ENCODE measurements at regions not wholly inside any gene's neighbourhood (a gene's known extent, or its start where the extent isn't known, plus 50 kb on each side); places are given as distances from the start of the nearest gene placed in this dataset.

DNA sequence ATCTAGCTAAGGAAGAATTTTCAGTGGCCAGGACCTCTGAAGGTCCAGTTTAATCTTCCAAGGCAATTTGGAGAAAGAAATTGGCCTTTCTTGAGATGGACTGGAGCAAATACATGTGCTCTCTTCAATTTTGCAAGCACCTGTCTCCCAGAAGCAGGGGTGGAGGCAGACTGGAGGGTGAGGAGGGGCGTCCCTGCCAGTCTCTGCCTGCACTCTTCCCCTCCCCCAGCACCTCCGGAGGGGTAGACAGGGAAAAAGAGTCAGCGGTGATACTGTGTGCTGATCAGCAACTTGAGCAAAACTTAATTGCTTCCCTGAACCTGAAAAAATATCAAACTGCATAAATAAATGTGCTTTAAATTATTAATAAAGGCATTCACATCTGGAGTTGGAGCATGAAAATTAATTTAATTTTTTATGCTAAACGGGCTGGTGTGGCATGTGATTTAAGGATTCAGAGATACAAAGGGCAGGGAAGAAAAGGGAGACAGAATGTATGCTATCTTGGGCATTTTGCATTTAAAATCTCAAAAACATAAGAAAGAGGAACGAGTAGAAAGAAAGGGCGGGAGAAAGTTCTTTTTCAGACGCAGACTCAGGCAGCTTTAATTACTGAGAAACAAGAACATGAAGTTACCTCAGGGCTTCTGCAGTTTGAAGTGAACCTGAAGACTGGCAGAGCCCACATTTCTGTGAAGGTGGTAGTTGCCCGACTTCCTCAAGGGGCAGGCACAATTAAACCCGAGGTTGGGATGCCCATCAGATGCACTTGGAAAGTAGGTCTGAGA is 319.7 kb downstream of the UACA start:
- DNase-seq (ENCODE audit: low read depth in 2 of 2): no peak

DNA sequence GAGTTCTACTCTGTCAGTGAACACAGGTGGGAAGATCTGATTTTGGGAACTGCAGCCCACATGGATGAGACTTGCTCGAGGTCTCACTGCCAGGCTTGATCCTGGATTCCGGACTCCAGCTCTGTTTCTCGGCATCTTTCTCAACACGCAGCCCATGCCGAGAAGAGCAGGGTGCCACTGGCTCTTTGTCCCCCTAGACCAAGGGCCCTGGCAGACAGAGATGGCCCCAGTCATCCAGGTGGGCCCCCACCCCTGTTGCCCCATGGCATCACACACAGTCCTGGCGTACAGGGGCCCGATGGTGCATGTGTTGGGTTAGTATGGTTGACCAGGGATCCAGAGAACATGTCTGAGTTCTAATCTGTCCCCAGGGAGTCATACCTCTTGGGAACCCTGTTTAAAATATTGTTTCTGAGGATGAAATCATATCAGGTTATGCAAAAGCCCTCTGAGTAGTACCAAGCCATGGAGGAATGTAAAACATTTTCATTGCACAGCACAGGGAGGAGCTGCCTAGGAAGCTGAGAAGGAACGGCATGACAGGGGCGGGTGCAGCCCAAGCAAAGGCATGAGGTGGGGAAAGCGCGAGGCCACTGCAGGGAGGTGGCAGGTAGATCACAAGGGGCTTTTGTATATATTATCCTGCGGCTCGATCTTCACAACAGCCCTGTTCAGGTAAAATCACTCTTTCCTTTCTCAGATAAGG is 320.6 kb downstream of the UACA start:
- DNase-seq (ENCODE audit: low read depth in 2 of 2): no peak

DNA sequence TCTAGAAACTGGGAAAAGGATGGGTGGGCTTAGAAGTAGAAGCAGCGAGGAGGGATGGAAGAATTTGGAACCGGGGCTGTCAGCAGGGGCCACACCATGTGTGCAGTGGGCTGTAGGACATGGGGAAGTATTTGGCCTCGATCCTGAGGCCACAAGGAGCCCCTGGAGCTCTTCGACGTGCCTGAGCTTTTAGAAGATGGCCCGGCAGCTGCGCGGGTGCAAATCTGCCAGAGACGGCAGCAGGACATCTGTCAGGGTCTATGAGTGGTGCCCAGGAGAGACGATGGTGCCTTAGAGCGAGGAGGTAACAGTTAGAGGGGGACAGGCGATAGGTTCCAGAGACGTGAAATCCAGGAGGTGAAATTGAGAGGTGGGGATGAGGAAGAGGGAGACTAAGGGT is 321.1 kb downstream of the UACA start:
- no peak for DNase-seq (ENCODE audit: low read depth in 2 of 2)

DNA sequence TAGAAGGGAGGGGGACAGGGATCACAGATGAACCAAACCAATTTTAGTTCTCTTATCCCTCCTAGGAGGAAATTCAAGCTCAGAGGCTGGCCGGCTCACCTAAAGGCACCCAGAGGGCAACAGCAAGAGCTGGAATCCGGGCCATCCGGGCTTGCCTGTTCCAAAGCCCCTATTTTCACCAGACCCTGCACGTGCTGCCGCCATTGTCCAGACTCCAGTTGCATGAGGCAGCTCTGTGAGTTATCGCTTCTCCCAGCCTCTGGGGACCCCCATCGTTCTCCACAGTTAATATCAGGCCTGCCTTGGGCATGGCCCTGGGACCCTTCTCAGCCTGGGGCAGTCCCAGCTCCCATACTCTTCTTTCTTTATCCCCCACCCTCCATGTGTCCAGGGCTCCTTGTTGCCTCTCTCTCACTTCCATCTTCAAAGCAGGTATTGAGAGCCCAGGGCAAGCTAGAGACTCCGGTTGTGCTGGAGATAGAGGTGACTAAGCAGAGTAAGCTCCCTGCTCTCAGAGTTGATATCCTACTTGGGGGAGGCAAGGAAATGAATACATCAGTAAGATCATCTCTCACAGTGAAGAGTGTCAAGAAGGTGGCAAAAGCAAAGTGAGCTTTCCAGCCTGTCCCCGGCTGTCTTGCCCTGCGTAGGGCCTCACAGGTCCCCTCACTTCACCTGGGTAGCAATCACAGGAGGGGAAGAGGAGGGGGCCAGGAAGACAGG is 322.8 kb downstream of the UACA start:
- no peak for DNase-seq (ENCODE audit: low read depth in 2 of 2)

DNA sequence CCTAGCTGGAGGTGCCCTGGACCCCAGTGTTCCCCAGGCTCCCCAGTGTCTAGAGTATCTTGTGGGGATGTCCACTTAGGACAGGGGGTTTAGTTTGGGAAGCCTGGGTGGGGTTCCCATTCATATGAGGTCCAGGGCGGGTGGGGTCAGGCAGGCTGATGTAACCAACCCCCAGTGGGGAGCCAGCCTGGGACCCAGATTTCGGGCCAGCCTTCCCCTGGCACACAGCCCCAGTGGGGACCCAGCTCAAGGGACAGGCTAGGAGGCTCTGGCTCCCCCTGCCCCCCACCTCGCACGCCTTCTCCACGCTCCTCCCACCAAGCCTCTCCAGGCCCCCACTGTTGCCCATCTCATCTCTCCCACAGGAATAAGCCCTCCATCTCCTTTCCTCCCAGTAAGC is 323.5 kb downstream of the UACA start:
- no peak for DNase-seq (ENCODE audit: low read depth in 2 of 2)

DNA sequence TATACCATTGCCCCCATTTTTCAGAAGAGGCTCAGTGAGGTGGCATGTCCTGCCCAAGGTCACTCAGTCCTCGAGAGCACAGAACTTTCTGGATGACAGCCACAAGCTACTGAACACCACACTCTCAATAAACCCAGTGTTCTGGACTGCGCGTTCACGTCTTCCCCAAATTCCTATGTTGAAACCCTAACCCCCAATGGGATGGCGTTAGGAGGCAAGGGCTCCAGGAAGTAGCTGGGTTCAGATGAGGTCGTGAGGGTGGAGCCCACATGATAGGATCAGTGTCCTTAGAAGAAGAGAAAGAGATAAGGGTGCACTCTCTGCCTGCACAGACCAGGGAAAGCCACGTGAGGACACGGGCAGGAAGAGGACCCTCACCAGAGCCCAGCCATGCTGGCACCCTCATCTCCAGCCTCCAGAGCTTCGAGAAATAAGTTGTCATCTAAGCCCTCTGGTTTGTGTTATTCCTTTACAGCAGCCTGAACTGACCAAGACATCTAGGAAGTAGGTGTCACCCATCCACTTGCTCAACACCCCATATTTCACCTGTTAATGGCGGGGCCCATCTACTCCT is 324.0 kb downstream of the UACA start:
- DNase-seq (ENCODE audit: low read depth in 2 of 2): no peak

DNA sequence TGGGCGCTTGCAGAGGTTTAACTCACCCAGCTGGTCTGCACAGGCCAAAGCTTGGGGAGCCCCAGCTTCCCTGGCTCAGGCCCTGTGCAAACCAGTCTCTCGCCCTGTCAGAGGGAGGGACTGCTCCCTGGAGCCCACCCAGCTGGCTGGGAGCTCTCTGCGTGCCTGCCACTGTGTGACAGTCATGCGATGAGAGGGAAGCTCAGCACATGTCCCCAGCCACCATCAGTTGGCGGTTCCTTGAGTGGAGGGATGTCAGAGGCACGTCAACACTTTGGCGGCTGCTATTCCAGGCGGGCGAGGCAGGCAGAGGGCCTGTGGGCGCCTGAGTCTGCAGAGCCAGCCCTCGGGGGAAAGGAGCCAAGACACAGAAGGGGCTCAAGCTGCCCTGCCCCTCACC is 324.6 kb downstream of the UACA start:
- DNase-seq (ENCODE audit: low read depth in 2 of 2): no peak

DNA sequence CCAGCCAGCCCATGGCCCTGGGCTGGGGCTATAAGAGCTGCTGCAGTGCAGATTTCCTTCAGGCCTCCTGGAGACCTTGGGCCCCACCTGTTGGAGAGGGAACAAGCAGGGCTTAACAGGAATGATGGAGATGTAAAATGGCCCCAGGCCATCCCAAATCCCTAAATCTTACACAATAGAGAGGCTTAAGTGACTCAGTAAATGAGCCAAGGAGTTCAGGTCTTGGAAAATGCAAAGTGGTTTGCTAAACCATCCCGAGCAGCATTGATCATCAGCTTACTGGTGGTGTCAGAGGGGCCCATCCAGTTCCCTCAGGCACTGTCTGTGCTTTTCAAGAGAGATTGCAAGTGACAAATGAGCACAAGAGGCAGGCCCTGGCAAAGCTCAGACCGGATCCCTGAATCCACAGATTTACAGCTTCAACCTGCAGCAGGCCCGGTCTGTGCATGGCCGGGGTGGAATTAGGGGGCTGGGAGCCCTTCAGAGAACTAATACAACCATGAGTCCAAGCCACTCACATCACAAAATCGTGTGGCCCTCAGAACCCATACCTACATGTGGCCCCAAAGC is 325.4 kb downstream of the UACA start:
- no peak for DNase-seq (ENCODE audit: low read depth in 2 of 2)

DNA sequence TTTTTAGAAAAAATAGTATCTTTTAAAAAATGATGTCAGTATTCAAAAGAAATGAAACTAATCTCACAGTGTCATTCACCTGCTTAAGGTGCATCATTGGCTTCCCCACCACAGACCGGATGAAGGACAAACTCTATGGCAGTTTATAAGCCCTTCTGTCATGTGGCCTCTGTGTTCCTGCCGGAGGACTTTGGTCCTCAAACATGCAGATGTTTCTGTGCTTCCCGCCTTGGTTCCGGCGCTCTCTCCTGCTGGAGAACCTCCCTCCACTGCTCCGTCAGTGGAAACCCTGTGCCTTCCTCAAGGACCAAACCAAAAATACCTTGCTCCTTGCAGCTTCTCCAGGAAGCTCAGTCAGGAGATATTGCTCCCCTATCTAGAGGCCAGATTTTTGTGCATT is 326.3 kb downstream of the UACA start:
- no peak for DNase-seq (ENCODE audit: low read depth in 2 of 2)

DNA sequence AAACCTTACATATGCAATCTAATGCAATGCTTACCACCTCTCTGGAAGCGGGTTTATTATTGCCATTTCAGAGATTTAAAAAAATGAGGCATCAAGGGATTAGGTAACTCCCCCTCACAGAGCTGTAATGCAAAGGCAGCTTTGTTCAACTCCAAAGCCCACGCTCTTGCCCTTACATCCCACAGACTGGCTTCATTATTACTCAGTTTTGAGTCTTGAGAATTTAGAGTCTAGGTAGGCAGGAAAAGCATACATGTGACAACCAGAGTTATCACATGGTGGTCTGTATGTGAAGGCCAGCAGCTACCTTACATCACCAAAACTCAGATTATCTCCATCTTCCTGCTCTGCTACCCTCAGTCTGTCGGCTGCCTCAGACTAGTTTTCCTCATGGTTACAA is 326.9 kb downstream of the UACA start:
- DNase-seq (ENCODE audit: low read depth in 2 of 2): no peak

DNA sequence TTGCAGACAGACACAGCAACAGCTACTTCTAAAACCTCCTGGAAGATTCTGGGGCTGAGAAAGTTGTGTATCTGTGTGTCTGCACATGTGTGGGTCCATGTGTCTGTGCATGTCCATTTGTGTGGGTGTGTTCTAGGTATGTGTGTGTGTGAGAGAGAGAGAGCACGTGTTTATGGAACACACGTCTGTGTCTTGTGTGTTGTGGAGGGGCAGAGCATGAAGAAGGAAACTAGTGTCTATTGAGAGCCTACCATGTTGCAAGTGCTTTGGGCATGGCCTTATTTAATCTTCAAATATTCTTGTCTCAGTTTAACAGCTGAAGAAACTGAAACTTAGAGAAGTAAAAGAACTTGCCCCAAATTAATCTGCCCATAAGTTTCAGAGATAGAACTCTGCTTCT is 327.5 kb downstream of the UACA start:
- no peak for DNase-seq (ENCODE audit: low read depth in 2 of 2)

DNA sequence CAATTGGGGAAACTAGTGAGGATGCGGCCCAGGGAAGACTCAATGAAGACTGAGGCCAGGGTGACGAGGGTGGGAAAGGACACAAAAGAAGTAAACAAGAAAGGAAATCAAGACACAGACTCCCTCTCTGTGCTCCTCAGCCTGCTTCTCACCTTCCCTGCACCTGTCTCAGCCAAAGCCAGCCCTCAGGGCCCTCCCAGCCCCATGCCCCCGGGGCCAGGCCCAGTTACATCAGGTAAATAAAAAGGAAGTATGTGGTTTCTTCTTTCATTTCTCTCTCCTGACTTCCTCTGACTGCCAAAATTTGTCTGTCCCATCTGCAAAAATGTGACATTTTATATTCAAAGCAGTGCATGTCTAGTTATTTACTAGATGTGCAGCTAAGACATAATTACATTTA is 328.0 kb downstream of the UACA start:
- no peak for DNase-seq (ENCODE audit: low read depth in 2 of 2)

DNA sequence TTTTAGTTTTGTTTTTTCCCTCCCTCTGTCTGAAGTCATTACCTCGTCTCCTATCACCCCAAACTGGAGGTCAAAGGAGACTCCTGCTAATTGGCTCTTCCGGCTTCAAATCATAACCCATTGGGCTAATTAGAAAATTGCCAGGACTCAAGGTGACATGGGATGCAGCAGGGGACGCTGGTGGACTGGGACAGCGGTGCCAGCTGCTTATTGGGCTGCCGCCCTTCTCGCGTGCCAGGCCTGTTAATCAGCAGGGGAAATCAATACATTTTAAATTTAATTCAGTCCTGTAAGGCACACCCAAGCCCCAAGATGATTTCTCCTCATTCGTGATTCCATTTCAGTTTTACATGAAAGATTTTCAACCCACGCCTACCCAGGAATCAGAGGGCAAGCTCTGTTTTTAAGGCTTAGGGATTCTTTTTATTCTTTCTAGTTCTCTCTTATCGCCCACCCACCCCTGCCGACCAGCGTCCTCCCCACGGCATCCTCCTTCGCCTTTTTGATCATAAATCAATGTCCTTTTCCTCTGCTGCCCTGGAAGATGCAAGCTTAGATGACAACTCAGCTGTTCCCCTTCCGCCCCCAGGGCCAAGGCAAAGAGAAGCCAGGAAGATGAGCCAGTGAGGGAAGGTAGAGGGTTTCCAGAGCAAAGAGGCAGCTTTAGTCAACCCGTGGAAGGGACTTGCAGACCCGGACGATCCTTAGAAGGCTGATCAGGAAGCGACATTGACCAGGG is 329.6 kb downstream of the UACA start:
- no peak for DNase-seq (ENCODE audit: low read depth in 2 of 2)

DNA sequence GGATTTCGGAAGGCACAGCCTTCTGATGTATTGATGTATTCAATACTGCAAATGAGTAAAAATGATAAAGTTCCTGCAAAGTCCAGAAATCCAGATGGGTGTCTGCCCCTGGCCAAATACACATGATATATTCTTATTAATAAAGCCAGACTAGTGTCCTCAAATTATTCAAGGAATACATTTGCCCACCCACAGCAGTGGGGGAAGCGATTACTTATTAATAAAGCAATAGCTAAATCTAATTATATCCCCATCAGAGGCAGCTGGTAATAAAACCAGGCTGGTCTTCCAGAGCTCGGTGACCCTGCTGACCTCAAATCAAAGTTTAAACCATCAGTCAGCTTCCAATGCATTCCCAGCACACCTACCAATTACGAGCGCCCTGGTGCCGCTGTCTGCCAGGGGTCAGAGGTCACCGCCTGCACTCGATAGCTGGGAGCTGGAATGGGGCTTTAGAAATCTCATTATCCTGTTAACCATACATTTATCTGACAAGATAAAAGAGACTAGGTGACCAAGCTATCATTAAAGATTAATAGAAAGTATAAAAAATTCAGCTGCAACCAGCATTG is 330.3 kb downstream of the UACA start:
- no peak for DNase-seq (ENCODE audit: low read depth in 2 of 2)

DNA sequence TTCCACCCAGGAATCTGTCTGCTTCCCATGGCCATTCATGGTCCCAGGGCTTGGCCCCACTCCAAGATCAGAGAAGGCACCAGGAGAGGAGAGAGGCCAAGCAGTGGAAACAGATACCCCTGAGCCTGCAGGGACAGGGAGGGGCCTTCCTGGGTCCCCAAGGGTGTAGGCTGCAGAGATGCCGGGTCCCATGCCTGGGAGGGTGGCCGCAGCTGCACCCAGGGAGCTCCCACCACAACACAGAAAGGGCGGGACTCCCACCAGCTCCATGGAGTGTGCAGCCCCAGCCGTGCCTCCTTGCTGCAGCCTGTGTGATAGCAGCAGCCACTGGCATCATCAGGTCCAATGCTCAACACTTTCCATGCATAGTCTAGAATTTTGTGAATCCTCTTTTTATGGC is 331.5 kb downstream of the UACA start:
- DNase-seq (ENCODE audit: low read depth in 2 of 2): no peak

DNA sequence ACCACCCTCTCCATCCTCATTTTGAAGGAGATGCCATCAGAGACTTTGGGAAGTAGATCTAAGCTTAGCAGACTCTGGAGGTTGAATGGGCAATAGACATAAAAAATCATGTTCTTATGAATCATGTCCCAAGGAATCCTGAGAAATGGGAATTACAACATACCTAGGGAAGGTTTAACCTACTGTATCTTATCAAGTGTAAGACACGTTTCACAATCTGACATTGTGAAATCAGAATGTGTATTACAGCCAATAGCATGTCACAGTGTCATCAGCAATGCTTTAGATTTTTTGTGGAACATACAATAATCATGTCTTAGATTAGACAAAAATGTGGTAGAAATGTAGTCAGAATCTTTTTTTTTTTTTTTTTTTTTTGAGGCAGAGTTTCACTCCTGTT is 332.4 kb upstream of the TLE3 start:
- DNase-seq (ENCODE audit: low read depth in 2 of 2): peak; percentile 69 to 76

DNA sequence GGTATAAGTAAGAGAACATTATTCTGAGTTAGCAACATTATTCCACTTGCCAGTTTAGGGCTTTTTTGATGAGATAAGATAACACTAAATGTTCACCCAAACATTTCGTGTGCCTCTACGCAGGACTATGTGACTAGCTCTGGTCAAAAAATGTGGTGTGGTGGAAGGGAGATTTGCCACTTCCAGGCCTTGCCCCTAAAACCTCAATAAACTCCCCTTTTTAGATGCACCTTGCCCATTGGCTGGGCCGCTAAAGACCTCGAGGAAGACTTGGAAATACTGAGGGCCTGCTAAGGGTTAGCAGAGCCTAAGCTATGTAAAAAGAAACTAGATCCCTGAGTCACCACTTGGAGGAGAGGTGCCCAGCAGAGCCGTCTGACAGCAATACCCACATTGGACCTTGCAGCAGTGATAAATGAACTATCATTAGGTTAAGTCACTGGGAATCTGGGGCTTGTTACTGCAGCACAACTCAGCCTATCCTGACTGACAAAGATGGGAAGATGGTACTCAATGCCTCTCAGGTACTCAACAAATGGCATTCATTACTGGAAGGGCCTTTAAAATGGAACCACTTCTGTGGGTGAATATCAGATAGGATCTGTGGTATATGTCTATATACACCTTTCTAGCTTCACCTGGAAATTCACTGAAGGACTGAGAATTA is 331.5 kb upstream of the TLE3 start:
- no peak for DNase-seq (ENCODE audit: low read depth in 2 of 2)

DNA sequence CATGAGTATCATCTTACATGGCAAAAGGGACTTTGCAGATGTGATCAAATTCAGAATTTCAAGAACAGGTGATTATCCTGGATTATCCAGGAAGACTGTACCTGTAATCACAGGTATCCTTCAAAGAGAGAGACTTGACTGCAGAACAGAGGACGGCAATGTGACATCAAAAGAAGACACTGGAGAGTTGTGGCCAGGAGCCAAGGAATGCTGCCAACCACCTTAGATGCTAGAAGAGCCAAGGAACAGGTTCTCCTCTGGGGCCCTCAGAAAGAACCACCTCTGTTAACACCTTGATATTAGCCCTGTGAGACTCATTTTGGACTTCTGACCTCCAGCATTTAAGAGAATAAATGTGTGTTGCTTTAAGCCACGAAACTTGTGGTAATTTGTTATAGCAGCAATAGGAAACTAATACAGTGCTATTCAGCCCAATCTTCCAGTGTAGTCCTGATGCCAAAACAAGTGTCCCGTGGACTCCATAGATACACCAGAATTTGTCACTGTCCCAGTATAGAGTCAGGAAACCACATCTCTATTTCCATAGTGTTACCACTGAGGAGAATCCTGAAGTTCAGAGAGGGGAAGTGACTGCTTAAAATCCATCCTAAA is 330.6 kb upstream of the TLE3 start:
- no peak for DNase-seq (ENCODE audit: low read depth in 2 of 2)

DNA sequence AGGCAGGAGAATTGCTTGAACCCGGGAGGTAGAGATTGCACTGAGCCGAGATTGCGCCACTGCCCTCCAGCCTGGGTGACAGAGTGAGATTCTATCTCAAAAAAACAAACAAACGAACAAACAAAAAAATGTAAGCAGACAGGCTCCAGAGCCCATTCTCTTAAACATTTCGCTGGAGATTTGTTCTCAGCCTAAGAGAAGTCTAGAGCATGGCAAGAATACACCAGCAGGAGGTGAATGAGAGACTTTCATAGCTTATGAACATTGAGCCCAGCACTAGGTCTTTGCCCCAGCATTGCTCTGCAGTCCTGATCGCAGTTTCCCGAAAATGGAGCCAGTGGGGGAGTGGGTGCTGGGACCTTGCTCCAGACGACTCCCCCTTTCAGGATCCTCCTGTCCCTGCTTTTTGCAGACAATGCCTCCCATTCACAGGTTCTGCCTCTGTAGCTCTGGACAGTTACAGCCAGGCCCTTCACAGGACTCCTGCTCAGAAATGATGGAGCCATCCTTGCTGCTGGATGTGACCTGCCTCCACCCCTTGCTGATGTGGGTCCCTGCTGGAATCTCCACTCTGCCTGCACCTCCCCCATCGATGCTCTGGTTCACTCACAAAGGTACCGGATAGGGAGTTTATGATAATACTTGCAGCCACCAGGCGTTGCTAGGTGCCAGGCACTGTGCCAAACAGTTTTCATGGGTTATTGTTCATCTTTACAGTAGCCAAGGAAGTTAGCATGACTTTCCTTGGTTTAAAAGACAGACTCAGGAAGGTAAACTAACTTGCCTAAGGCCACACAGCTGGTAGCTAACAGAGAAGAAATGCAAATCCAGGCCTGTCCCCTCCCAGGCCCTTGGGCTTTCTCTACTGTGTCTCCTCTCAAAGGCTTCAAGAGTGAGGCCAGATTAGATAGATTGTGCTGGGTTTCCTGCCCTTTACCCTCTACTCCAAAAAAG is 329.7 kb upstream of the TLE3 start:
- no peak for DNase-seq (ENCODE audit: low read depth in 2 of 2)
